Loucy (cell line): ENCODE measurements at regions not wholly inside any gene's neighbourhood (a gene's known extent, or its start where the extent isn't known, plus 50 kb on each side); places are given as distances from the start of the nearest gene placed in this dataset.

Experiments
- H2AFZ ChIP-seq: fragments of 200-600 bp; sonication (generic); 2 replicates; pipeline ENCODE4 v1.6.0; 2016; ENCODE audit warnings: antibody characterized with exemption, mild to moderate bottlenecking, low read length, moderate library complexity
- H3F3A ChIP-seq: fragments of 200-600 bp; 2 replicates; pipeline ENCODE4 v1.6.0; 2016; ENCODE audit warnings: antibody characterized with exemption, low read depth, mild to moderate bottlenecking
- H3K27me3 ChIP-seq: fragments of 200-600 bp; sonication (generic); 2 replicates; pipeline ENCODE4 v1.6.1; 2014; ENCODE audit warnings: low read length, mild to moderate bottlenecking; ENCODE audit not compliant: insufficient read depth, poor library complexity, severe bottlenecking
- H3K36me3 ChIP-seq: fragments of 200-600 bp; sonication (generic); 2 replicates; pipeline ENCODE4 v1.6.1; 2016; ENCODE audit warnings: low read length; ENCODE audit not compliant: insufficient read depth
- H3K4me1 ChIP-seq: fragments of 200-600 bp; sonication (generic); 2 replicates; pipeline ENCODE4 v1.5.1; 2014; ENCODE audit warnings: low read length, mild to moderate bottlenecking; ENCODE audit not compliant: insufficient read depth, poor library complexity, severe bottlenecking
- H3K4me2 ChIP-seq: fragments of 200-600 bp; sonication (generic); 2 replicates; pipeline ENCODE4 v1.6.0; 2014; ENCODE audit warnings: antibody characterized with exemption, low read length, low read depth, mild to moderate bottlenecking; ENCODE audit not compliant: poor library complexity, severe bottlenecking
- H3K4me3 ChIP-seq: fragments of 200-600 bp; sonication (generic); 2 replicates; pipeline ENCODE4 v1.5.1; 2014; ENCODE audit warnings: low read length, mild to moderate bottlenecking, mixed read lengths; ENCODE audit not compliant: poor library complexity, severe bottlenecking
- H3K79me2 ChIP-seq: fragments of 200-600 bp; sonication (generic); 2 replicates; pipeline ENCODE4 v1.6.1; 2014; ENCODE audit warnings: low read length; ENCODE audit not compliant: insufficient read depth
- H3K9ac ChIP-seq: fragments of 200-600 bp; sonication (generic); 2 replicates; pipeline ENCODE4 v1.6.0; 2014; ENCODE audit warnings: mild to moderate bottlenecking, low read depth, low read length, moderate library complexity; ENCODE audit not compliant: poor library complexity, severe bottlenecking
- H3K9me2 ChIP-seq: fragments of 200-600 bp; sonication (generic); replicated peaks from 2 replicates; pipeline ENCODE4 v1.6.1; 2016; ENCODE audit warnings: low read depth, low read length, mixed read lengths
- H3K9me3 ChIP-seq: fragments of 200-600 bp; sonication (generic); 2 replicates; pipeline ENCODE4 v1.6.1; 2014; ENCODE audit warnings: mild to moderate bottlenecking, antibody characterized with exemption, low read length, low read depth; ENCODE audit not compliant: insufficient read depth
- H4K20me1 ChIP-seq: fragments of 200-600 bp; sonication (generic); 2 replicates; pipeline ENCODE4 v1.6.0; 2014; ENCODE audit warnings: antibody characterized with exemption, low read length, mild to moderate bottlenecking; ENCODE audit not compliant: insufficient read depth, poor library complexity, severe bottlenecking
- EZH2phosphoT487 ChIP-seq: fragments of 200-600 bp; IDR thresholded peaks from 2 replicates; pipeline ENCODE4 v1.6.1; 2018; ENCODE audit warnings: antibody characterized with exemption, mild to moderate bottlenecking, moderate library complexity, borderline replicate concordance
- TF ChIP-seq, protein P1 (sequence below): fragments of 200-600 bp; sonication (generic); conservative IDR thresholded peaks from 2 replicates; pipeline ENCODE4 v1.5.1; 2014; ENCODE audit warnings: mild to moderate bottlenecking, antibody characterized with exemption, low read length

DNA sequence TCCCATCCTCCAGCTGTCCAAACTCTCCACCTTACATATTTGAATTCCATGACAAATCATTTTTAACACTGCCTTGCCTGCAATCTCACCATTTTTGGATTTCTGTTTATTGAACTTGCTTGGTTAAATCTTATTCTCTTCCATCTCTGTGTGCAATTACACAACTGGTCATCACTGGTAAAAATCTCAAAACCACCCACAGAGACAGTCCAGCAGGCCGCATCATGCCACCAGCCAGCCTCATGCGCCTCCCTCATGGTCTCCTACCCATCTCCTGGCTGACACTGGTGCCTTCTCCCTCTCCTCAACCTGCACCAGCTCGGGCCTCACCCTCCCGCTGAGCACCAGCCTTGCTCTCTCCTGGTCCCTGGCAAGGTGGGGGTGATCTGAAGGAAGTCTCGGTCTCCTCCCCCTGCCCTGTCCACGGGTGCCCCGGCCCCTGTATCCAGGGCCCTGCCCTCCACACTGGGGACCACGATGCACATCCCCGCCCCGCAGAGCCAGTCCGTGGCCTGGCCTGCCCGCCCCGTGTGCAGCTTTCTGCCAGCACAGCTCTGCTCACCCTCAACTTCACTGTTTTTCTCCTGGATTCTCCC, 92.0 kb downstream of the THBS2 start:
- no peaks in the 10 kb centered on the region for H3F3A ChIP-seq
- H3K79me2 ChIP-seq = no peaks in the 10 kb centered on the region
- H4K20me1 ChIP-seq = no peaks in the 10 kb centered on the region
- H3K27me3 ChIP-seq = no peaks in the 10 kb centered on the region
- H3K4me2 ChIP-seq = no peak overlapping the region
- H3K4me1 ChIP-seq = no peaks in the 10 kb centered on the region
- no peak overlapping the region for H2AFZ ChIP-seq
- TF ChIP-seq EZH2phosphoT487 = no peak
- TF ChIP-seq, protein P1, sequence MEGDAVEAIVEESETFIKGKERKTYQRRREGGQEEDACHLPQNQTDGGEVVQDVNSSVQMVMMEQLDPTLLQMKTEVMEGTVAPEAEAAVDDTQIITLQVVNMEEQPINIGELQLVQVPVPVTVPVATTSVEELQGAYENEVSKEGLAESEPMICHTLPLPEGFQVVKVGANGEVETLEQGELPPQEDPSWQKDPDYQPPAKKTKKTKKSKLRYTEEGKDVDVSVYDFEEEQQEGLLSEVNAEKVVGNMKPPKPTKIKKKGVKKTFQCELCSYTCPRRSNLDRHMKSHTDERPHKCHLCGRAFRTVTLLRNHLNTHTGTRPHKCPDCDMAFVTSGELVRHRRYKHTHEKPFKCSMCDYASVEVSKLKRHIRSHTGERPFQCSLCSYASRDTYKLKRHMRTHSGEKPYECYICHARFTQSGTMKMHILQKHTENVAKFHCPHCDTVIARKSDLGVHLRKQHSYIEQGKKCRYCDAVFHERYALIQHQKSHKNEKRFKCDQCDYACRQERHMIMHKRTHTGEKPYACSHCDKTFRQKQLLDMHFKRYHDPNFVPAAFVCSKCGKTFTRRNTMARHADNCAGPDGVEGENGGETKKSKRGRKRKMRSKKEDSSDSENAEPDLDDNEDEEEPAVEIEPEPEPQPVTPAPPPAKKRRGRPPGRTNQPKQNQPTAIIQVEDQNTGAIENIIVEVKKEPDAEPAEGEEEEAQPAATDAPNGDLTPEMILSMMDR = no peak
- no peak overlapping the region for H3K4me3 ChIP-seq
- peaks cover 40% of the 10 kb centered on the region; the same call in 1 of the 2 replicates for H3K9me3 ChIP-seq
- H3K36me3 ChIP-seq = no peaks in the 10 kb centered on the region
- H3K9me2 ChIP-seq = no peaks in the 10 kb centered on the region
- H3K9ac ChIP-seq = no peak overlapping the region

DNA sequence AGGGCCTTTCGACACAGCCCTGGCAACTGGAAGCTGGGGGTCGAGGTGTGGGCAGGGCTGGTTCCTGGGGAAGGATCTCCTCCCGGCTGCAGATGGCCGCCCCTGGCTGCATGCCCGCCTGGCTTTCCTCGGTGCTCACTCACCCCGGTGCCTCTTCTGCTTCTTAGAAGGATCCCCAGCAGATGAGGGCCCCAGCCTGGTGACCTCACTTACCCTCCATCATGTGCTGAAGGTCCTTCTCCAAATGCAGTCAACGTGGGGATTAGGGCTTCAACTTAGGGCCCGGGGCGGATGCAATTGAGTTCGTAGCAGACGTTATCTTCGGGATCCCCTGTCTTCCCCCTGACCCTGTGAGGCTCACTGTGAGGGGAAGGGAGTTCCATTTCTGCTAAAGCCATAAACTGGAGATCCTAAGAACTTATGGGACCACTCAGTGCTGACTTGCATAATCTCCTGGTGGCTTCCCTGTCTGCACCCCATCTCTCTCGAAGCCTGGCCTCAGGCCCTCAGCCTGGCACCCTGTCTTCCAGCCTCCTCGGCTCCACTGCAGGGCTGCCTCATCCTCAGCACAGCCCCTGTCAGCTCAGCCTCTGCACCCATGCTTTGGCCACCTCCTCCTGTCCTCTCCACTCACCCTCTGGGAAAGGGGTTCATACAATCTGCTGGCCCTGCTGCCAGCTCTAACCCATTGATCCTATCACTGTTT, 92.6 kb downstream of the THBS2 start:
- H3K4me3 ChIP-seq = no peak overlapping the region

DNA sequence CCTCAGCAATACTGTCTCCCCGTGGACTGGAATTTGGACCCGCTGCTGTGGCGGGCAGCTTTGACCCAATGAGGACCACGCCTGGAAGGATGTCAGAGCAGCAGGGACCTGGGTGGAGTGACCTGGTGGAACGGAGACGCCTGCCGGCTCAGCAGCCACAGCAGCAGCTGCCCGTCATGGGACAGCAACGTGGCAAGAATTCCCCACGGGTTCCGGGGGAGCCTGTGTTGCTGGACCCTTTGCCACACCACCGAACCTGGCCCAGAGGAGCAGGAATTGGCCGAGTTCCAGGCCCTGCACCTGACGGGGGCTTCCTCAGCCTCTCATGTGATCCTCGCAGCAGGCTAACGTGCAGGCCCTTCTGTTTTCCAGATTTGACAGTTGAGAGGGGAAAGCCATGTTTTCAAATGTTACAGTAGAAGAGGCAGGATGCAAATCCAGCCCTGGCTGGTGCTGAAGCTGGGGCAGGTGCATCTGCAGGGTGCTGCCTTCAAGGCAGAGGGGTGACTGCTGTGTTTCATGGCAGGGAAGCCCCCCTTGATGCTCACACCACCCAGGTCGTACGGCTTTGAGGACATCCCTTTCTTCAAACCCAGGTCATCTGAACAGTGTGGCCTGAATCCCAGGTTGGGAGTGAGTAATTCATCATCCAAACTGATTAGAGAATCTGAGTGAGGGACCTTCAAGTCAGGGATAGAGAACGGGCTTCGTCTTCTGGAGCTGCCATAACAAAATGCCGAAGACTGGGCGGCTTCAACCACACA, 93.4 kb downstream of the THBS2 start:
- no peak overlapping the region for H3K9ac ChIP-seq
- TF ChIP-seq EZH2phosphoT487 = no peak
- TF ChIP-seq, protein P1 = no peak
- H3K4me3 ChIP-seq = no peak overlapping the region
- H3K4me1 ChIP-seq = no peaks in the 10 kb centered on the region
- H3K36me3 ChIP-seq = no peaks in the 10 kb centered on the region
- H3K27me3 ChIP-seq = no peaks in the 10 kb centered on the region
- no peaks in the 10 kb centered on the region for H3K9me2 ChIP-seq
- H3K79me2 ChIP-seq = no peaks in the 10 kb centered on the region
- no peaks in the 10 kb centered on the region for H4K20me1 ChIP-seq
- no peaks in the 10 kb centered on the region for H3F3A ChIP-seq
- no peak overlapping the region for H3K4me2 ChIP-seq
- no peak overlapping the region for H2AFZ ChIP-seq
- H3K9me3 ChIP-seq = peaks cover 39% of the 10 kb centered on the region; the same call in 1 of the 2 replicates

More for the DNA sequence above, 92.6 kb downstream of the THBS2 start:
- Histone ChIP-seq H3K9ac (no peak overlapping the region), H3K9me3 (peaks cover 38% of the 10 kb centered on the region; the same call in 1 of the 2 replicates), H3K4me2 (no peak overlapping the region), H3K4me1 (no peaks in the 10 kb centered on the region), H2AFZ (no peak overlapping the region), H3K9me2 (no peaks in the 10 kb centered on the region), H3K36me3 (no peaks in the 10 kb centered on the region), H3F3A (no peaks in the 10 kb centered on the region), H4K20me1 (no peaks in the 10 kb centered on the region), H3K79me2 (no peaks in the 10 kb centered on the region), H3K27me3 (no peaks in the 10 kb centered on the region)
- no peak for TF ChIP-seq EZH2phosphoT487
- TF ChIP-seq, protein P1 = no peak
